ENCODE measurements at regions not wholly inside any gene's neighbourhood (a gene's known extent, or its start where the extent isn't known, plus 50 kb on each side); places are given as distances from the start of the nearest gene placed in this dataset.

DNA sequence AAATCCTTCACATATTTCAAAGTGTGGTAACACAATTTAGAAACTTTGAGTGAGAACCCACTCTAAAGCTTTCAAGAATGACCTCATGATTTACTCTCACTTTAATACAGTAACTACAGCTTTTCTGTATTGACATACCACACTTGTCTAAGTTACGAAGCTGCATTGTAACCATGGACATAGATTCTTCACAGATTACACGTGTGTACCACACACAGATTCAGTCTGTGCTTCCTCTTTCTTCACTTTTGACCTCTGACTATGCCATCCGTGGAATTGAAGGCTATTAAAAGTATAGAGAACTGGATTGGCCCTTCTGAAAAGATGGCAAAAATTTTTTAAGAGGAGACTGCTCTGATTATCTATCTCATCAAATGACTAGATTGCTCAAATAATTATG lies 172.7 kb downstream of the TANC2 start:
- Histone ChIP-seq H3K36me3 (no peaks in the 10 kb centered on the region), H3K4me1 (no peaks in the 10 kb centered on the region), H3K9me3 (no peaks in the 10 kb centered on the region), H3K27me3 (no peaks in the 10 kb centered on the region), H3K27ac (no peak overlapping the region), H3K4me3 (no peak overlapping the region)
- TF ChIP-seq, protein P1, sequence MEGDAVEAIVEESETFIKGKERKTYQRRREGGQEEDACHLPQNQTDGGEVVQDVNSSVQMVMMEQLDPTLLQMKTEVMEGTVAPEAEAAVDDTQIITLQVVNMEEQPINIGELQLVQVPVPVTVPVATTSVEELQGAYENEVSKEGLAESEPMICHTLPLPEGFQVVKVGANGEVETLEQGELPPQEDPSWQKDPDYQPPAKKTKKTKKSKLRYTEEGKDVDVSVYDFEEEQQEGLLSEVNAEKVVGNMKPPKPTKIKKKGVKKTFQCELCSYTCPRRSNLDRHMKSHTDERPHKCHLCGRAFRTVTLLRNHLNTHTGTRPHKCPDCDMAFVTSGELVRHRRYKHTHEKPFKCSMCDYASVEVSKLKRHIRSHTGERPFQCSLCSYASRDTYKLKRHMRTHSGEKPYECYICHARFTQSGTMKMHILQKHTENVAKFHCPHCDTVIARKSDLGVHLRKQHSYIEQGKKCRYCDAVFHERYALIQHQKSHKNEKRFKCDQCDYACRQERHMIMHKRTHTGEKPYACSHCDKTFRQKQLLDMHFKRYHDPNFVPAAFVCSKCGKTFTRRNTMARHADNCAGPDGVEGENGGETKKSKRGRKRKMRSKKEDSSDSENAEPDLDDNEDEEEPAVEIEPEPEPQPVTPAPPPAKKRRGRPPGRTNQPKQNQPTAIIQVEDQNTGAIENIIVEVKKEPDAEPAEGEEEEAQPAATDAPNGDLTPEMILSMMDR (IDR thresholded peaks at IDR 0.05): no peak
- no peak for TF ChIP-seq EP300 (IDR thresholded peaks at IDR 0.05)
- TF ChIP-seq POLR2AphosphoS5 (IDR thresholded peaks at IDR 0.05): no peak
- TF ChIP-seq POLR2A (IDR thresholded peaks at IDR 0.05): no peak
- 61 to 67% methylated on average over 3 of the region's 3 CpGs for WGBS, 2 donors
- intact Hi-C loops (cut with DNase I): no loop called here
- no peak for DNase-seq

DNA sequence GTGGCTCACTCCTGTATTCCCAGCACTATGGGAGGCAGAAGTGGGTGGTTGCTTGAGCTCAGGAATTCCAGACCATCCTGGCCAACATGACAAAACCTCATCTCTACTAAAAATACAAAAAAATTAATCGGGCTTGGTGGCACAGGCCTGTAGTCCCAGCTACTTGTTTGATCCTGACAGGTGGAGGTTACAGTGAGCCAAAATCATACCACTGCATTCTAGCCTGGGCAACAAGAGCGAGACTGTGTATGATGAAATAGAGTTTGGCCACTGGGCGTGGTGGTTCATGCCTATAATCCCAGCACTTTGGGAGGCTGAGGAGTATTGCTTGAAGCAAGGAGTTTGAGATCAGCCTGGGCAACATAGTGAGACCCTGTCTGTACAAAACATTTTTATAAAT lies 173.3 kb downstream of the TANC2 start:
- H3K9me3 ChIP-seq: no peaks in the 10 kb centered on the region
- no peaks in the 10 kb centered on the region for H3K27me3 ChIP-seq
- H3K27ac ChIP-seq: no peak overlapping the region
- no peak for TF ChIP-seq EP300 (IDR thresholded peaks at IDR 0.05)
- TF ChIP-seq, protein P1 (IDR thresholded peaks at IDR 0.05): no peak
- no peak for TF ChIP-seq POLR2A (IDR thresholded peaks at IDR 0.05)
- TF ChIP-seq POLR2AphosphoS5 (IDR thresholded peaks at IDR 0.05): no peak
- no peaks in the 10 kb centered on the region for H3K36me3 ChIP-seq
- DNase-seq: no peak
- no peak overlapping the region for H3K4me3 ChIP-seq
- no peaks in the 10 kb centered on the region for H3K4me1 ChIP-seq
- 93 to 97% methylated on average over 3 of the region's 3 CpGs for WGBS, 2 donors
- intact Hi-C loops (cut with DNase I): no loop called here

DNA sequence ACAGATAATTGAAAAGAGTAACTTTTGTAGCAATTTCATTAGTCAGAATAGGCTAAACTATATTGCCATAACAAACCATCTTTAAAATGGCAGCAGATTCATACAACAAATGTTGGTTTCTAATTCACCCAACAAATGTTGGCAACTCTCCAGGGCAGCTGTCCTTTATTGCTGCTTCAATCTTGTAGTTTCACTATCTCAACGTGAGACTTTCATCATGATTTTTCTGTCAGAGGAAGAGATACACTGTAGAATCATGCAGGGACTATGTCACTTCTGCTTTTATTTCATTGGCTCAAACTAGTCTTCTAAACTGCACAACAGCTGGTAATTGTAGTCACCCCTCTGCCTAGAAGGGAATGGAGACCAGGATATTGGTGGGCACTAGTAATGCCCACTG lies 174.2 kb downstream of the TANC2 start:
- 1 to 6% methylated on average over 1 of the region's 1 CpG for WGBS, 2 donors
- Histone ChIP-seq H3K27ac (no peak overlapping the region), H3K4me1 (no peaks in the 10 kb centered on the region), H3K36me3 (no peaks in the 10 kb centered on the region), H3K9me3 (no peaks in the 10 kb centered on the region), H3K27me3 (no peaks in the 10 kb centered on the region), H3K4me3 (no peak overlapping the region)
- DNase-seq: no peak
- no peak for TF ChIP-seq POLR2A (IDR thresholded peaks at IDR 0.05)
- no peak for TF ChIP-seq EP300 (IDR thresholded peaks at IDR 0.05)
- no peak for TF ChIP-seq POLR2AphosphoS5 (IDR thresholded peaks at IDR 0.05)
- TF ChIP-seq, protein P1 (IDR thresholded peaks at IDR 0.05): no peak
- intact Hi-C loops (cut with DNase I): no loop called here

DNA sequence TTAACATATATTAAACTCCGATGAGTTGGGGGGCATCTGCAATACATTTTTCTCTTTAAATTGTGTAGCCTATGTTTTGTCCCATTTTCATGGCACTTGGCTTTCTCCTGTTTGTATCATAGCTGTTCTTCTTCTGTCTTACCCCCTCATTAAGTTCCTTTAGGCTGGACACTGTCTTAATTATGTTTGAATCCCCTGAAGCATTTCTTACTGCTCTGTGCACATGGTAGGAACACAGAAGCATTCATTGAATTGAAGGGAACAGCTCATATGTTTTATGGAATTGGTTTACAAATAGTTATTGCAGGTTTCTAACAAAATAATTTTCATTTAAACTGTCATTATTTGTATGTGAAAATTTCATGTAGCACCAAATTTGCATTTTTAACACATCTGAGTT lies 176.8 kb downstream of the TANC2 start:
- WGBS, 2 donors: 97 to 100% methylated on average over 1 of the region's 1 CpG
- Histone ChIP-seq H3K4me3 (no peak overlapping the region), H3K9me3 (no peaks in the 10 kb centered on the region), H3K36me3 (no peaks in the 10 kb centered on the region), H3K27me3 (no peaks in the 10 kb centered on the region), H3K4me1 (no peaks in the 10 kb centered on the region), H3K27ac (no peak overlapping the region)
- DNase-seq: no peak
- TF ChIP-seq, protein P1 (IDR thresholded peaks at IDR 0.05): no peak
- no peak for TF ChIP-seq EP300 (IDR thresholded peaks at IDR 0.05)
- no peak for TF ChIP-seq POLR2A (IDR thresholded peaks at IDR 0.05)
- no peak for TF ChIP-seq POLR2AphosphoS5 (IDR thresholded peaks at IDR 0.05)
- intact Hi-C loops (cut with DNase I): no loop called here

DNA sequence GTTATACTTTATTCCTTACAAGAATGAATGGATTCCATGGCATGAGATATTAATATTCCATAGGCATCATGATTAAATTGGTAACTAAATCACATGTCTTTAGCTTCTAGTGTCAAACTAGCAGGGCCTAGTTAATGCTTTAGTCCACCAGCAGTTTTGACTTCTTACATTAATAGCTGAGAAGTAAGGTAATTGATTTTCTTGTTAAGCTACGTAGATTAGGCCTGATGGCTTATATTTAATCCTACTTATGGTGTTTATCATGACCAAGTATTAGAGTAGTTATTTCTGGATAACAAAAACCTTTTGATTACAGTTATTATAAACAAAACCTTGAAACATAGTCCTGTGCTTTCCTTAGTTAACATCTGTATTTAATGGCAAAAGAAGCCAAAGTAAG lies 184.5 kb downstream of the TANC2 start:
- H3K9me3 ChIP-seq: no peaks in the 10 kb centered on the region
- no peaks in the 10 kb centered on the region for H3K36me3 ChIP-seq
- H3K4me1 ChIP-seq: peaks cover 0 to 18% (median 3%) of the 10 kb centered on the region in 4 donors
- 85 to 88% methylated on average over 1 of the region's 1 CpG for WGBS, 2 donors
- no peak for DNase-seq
- TF ChIP-seq EP300 (IDR thresholded peaks at IDR 0.05) (no peak), POLR2A (IDR thresholded peaks at IDR 0.05) (no peak), POLR2AphosphoS5 (IDR thresholded peaks at IDR 0.05) (no peak)
- TF ChIP-seq, protein P1 (IDR thresholded peaks at IDR 0.05): no peak
- intact Hi-C loops (cut with DNase I): no loop called here
- no peak overlapping the region for H3K4me3 ChIP-seq
- H3K27ac ChIP-seq: no peak overlapping the region
- no peaks in the 10 kb centered on the region for H3K27me3 ChIP-seq
